IPS-NIHi11 (cell line): ENCODE measurements at regions not wholly inside any gene's neighbourhood (a gene's known extent, or its start where the extent isn't known, plus 50 kb on each side); places are given as distances from the start of the nearest gene placed in this dataset.

Experiments used
- DNase-seq: peaks from one replicate; pipeline ENCODE4 v3.0.0; 2012; ENCODE audit warnings: mixed read lengths, low spot score

- peak; percentile 37 for DNase-seq
These were observed 413.3 kb downstream of the TSN start for GRCh38 chr2:122168799-122169198.

- DNase-seq, result no peak
These were observed 417.4 kb downstream of the TSN start for GRCh38 chr2:122172812-122173211.

GRCh38 chr2:122174061-122174460, 418.6 kb downstream of the TSN start:
- DNase-seq, result no peak

GRCh38 chr2:122179492-122180165, 424.2 kb downstream of the TSN start:
- no peak for DNase-seq

GRCh38 chr2:122180972-122181371, 425.5 kb downstream of the TSN start:
- no peak for DNase-seq

- DNase-seq, result no peak
These were observed 427.3 kb downstream of the TSN start for GRCh38 chr2:122182616-122183355.

- DNase-seq, result no peak
These were observed 428.4 kb downstream of the TSN start for GRCh38 chr2:122183890-122184289.

- DNase-seq, result no peak
These were observed 431.3 kb downstream of the TSN start for GRCh38 chr2:122186761-122187222.

GRCh38 chr2:122191331-122191730, 435.9 kb downstream of the TSN start:
- peak; percentile 76 for DNase-seq

GRCh38 chr2:122193622-122194021, 438.2 kb downstream of the TSN start:
- no peak for DNase-seq

- no peak for DNase-seq
These were observed 439.1 kb downstream of the TSN start for GRCh38 chr2:122194546-122194945.

GRCh38 chr2:122203523-122203922, 448.1 kb downstream of the TSN start:
- peak; percentile 45 for DNase-seq

GRCh38 chr2:122205641-122206040, 450.2 kb downstream of the TSN start:
- no peak for DNase-seq

- no peak for DNase-seq
These were observed 450.6 kb downstream of the TSN start for GRCh38 chr2:122206101-122206500.

- no peak for DNase-seq
These were observed 453.9 kb downstream of the TSN start for GRCh38 chr2:122209377-122209776.

GRCh38 chr2:122210065-122210464, 454.6 kb downstream of the TSN start:
- no peak for DNase-seq

GRCh38 chr2:122210898-122211856, 455.7 kb downstream of the TSN start:
- no peak for DNase-seq

GRCh38 chr2:122213312-122213711, 457.9 kb downstream of the TSN start:
- no peak for DNase-seq

GRCh38 chr2:122216071-122216470, 460.6 kb downstream of the TSN start:
- DNase-seq, result no peak

- no peak for DNase-seq
These were observed 461.4 kb downstream of the TSN start for GRCh38 chr2:122216901-122217300.

GRCh38 chr2:122218596-122218995, 463.1 kb downstream of the TSN start:
- DNase-seq, result no peak

- no peak for DNase-seq
These were observed 464.1 kb downstream of the TSN start for GRCh38 chr2:122219504-122219903.
